ENCODE measurements at regions not wholly inside any gene's neighbourhood (a gene's known extent, or its start where the extent isn't known, plus 50 kb on each side); places are given as distances from the start of the nearest gene placed in this dataset.

DNA sequence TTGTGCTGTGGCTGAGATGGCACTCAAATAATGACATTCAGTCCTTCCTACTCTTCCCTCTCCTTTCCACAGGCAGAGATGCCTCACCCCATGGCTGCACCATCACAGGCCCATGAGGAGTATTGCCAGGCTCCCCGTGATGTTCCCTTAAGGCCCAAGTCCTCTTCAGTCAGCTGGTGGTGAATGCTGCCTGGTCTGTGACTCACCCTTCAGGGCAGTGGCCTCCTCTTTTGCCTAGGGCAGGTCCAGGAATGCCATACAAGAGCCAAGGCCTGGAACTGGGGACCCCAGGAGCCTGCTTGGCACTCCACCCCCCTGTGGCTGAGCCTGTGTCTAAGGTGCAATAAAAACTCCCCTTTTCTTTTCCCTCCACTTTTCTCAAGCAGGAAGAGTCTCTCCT is 144.2 kb upstream of the GEMIN8 start:
- no peak for TF ChIP-seq POLR2AphosphoS5 (IDR thresholded peaks at IDR 0.05)
- TF ChIP-seq, protein P1, sequence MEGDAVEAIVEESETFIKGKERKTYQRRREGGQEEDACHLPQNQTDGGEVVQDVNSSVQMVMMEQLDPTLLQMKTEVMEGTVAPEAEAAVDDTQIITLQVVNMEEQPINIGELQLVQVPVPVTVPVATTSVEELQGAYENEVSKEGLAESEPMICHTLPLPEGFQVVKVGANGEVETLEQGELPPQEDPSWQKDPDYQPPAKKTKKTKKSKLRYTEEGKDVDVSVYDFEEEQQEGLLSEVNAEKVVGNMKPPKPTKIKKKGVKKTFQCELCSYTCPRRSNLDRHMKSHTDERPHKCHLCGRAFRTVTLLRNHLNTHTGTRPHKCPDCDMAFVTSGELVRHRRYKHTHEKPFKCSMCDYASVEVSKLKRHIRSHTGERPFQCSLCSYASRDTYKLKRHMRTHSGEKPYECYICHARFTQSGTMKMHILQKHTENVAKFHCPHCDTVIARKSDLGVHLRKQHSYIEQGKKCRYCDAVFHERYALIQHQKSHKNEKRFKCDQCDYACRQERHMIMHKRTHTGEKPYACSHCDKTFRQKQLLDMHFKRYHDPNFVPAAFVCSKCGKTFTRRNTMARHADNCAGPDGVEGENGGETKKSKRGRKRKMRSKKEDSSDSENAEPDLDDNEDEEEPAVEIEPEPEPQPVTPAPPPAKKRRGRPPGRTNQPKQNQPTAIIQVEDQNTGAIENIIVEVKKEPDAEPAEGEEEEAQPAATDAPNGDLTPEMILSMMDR (IDR thresholded peaks at IDR 0.05) = no peak

All from esophagus muscularis mucosa (tissue), 3 donors.